Kidney capillary endothelial cell (primary cell): ENCODE measurements at regions not wholly inside any gene's neighbourhood (a gene's known extent, or its start where the extent isn't known, plus 50 kb on each side); places are given as distances from the start of the nearest gene placed in this dataset.
"Not testable (repeated sequence)": the region's sequence is repeated elsewhere in the genome, so short reads cannot be mapped to it uniquely, and the experiment has no call there.

Experiments
- DNase-seq: peaks from one replicate; pipeline ENCODE4 v3.0.0-alpha.2; 2018; ENCODE audit warnings: low spot score

DNA sequence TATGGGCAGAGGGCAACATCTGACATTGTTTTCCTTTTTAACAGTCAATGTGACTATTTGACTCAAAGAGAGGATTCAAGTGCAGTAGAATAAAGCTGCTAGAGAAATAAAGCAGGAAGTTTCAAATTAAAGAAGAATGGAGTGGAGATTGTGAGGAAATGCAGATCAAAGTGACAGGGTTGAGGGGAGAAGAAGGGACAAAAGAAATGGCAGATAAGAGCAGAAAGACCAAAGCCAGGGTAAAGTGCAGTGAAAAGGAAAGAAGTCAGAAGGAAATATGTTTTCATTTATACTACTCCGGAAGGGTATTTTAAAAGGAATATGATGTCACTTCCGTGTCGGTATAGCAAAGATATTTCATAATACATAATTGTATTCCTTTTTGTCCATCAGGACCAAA lies 297.5 kb upstream of the CRIM1 start:
- peak; percentile 4 for DNase-seq

DNA sequence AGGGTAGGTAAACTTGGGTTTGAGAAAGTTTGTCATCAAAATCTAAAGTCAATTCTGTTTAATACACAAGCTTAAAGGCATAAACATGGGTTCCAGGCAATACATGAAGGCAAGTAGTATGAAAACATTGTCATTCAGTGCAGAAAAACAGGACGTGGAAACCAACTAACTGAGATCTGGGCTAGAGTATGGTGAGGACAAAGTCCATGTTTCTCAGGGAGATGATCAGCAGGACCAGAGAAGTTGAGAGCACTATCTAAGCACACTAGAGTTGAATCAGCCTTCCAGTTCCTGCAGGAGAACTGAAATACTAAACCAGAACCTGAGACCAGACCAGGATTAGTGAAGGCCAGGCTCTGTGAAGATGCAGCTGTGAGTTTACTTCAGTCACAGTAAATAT lies 302.8 kb upstream of the CRIM1 start:
- no peak for DNase-seq

DNA sequence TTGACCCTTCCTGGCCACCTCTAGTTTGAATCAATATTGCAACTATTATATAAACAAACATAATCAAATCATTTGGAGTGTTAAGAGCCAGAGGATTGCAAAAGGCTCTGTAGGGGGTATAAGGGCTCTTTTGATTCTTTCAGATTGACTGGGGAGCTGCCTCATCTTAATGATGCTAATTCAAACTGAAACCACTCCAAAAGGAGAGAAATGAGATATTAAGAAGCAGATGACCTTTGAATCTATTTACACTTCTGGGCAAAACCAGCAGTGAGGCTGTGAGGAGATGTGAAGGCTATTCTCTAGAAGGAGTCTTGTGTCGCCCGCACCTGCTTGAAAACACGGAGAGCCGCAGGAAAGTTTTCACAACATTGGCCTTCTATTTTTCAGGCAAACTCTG lies 311.2 kb upstream of the CRIM1 start:
- DNase-seq: no peak

- DNase-seq: no peak
Measured at GRCh38 chr2:36035137-36035536, 320.4 kb upstream of the CRIM1 start.

DNA sequence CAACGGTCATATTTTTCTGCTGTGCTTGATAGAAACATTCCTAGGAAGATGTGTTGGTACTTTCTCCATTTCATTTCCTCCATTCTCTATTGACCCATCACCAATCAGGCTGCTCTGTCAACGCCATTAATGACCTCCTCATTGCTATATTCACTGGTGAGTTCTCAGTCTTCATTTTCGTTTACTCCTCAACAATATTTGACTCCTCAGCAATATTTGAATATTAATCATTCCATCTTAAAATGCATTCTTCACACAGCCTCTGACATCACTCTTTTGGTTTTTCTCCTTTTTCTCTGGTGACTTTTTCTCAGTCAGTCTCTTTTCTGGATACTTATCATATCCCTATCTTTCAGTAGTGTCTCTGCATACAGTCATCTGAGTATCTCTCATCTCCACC lies 323.5 kb upstream of the CRIM1 start:
- DNase-seq: no peak

DNA sequence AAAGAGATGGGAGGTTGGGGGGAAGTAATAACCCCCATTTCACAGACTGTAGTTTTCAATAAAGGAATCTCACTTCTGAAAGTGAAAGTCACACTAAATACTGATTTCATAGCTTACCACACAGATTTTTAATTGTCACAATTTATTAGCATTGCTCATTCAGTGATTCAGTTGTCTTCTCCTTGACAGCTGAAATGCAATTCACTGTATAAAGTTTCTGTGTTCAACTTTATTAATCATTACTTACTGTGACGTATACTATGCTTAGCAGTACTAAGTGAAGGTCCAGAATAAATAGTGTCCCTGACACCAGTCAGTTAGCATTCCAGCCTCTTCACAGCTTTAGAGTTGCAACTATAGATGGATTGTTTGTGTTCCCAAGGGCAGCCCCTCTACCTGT lies 324.1 kb upstream of the CRIM1 start:
- DNase-seq: no peak

- no peak for DNase-seq
Measured at GRCh38 chr2:36027616-36028015, 328.0 kb upstream of the CRIM1 start.

GRCh38 chr2:36013064-36013463 lies 342.5 kb upstream of the CRIM1 start:
- DNase-seq: peak; percentile 69

DNA sequence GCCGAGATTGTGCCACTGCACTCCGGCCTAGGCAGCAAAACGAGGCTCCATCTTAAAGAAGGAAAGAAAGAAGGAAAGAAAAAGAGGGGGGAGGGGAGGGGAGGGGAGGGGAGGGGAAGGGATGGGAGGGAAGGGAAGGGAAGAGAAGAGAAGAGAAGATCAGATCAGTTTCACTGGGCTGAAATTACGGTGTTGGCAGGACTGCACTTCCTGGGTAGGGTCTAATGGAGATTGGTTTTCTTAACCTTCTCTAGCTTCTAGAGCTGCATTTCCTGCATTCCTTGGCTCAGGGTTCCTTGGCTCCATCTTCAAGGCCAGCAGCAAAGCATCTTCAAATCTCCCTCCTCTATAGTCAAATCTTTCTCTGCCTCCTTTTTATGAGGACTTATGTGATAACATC lies 349.1 kb upstream of the CRIM1 start:
- no peak for DNase-seq

DNA sequence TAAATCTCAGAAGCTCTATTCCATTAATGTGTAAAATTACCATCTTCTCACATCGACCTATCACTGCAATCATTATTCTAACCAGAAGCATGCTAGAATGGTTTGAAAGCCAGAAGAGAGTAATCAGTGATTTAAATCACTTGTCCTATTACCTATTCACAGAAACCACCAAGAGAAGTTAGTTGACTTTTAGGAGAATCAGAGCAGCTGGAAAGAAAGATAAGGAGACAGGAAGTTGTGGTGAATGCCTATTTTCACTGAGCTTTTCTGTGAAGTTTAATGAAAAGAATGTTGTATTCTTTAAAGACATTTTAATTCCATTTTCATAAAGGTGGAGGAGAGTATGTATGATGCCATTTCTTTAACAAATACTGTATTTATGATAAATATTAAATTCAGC lies 352.6 kb upstream of the CRIM1 start:
- no peak for DNase-seq

GRCh38 chr2:35997488-35997887 lies 358.1 kb upstream of the CRIM1 start:
- no peak for DNase-seq

DNA sequence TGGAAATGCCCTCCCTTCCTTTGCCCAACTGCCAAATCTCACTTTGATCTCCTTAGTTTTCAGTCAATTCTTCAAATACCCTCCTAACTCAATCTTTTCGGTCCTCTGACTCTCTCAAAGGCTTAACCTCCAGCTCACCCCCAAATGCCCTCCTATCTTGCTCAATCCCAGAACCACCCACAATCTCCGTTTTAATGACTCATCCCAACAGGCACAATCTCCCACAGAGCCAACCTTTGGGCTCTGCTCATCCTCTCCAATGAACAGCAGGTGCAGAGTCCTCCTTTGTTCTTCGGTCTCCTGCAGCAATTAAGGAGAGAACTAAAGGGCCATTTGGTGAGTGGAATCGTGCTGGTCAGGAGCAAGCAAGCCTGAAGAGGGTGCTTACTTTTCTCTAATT lies 366.1 kb upstream of the CRIM1 start:
- no peak for DNase-seq

GRCh38 chr2:35989040-35989439 lies 366.5 kb upstream of the CRIM1 start:
- no peak for DNase-seq

- no peak for DNase-seq
Measured at GRCh38 chr2:35986871-35987270, 368.7 kb upstream of the CRIM1 start.

GRCh38 chr2:35978218-35978617 lies 377.4 kb upstream of the CRIM1 start:
- DNase-seq: no peak

DNA sequence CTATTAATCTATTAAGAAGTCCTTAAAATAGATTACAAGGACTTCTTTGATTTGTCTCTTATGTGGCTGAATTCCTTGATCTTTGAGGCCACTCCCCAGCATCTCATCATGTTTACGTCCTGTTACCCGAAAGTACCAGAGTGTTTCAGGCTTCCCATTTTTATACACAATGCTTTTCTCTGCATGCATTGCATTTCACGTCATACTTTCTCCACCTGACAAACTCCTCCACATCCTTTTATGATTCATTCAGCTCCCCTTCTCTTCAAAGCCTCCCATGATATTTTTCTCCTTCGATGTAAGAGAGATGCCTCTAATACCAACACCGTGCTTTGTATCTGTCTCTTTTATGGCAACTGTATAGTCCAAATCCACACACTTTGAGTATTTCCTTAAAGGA lies 379.0 kb upstream of the CRIM1 start:
- no peak for DNase-seq

- peak; percentile 92 for DNase-seq
Measured at GRCh38 chr2:35973737-35974132, 381.8 kb upstream of the CRIM1 start.

GRCh38 chr2:35973132-35973736 lies 382.3 kb upstream of the CRIM1 start:
- peak; percentile 75 for DNase-seq

DNA sequence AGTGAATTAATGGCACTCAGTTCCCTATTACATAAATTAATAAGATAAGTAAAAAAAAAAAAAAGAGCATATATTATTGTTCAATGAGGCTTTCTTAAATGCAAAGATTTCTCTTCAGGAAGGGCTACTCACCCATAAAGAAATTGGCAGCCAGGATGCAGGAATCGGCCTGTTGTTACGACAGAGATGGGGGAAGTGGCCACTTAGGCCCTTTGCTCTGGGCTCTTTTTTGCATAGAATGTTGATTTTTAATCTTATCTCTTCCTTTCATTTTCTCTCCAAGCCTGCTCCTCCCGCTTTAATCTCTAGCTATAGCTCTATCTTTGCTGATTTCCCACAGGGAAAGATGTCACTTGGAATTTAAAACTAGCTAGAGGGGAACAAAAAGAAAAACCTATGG lies 391.8 kb upstream of the CRIM1 start:
- peak; percentile 19 for DNase-seq

DNA sequence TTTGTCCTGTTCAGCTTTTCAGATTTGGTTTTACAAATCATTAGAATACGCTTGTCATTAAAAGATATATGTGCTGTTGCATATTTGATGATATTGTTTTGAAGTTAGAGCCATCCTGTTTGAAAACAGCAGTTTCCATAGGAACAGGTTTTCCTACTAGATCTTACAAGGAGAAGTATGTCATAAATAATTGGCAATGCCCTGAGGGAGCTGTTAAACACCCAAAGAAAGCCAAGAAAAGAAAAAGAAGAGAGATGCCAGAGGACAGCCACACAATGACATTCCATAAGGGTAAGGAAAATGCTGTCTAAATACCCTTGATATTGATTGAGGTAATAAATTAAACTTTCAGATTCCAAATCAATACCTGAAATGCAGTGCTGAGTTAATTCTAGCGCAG lies 392.2 kb upstream of the CRIM1 start:
- DNase-seq: no peak

GRCh38 chr2:35962585-35963146 lies 392.9 kb upstream of the CRIM1 start:
- DNase-seq: no peak

GRCh38 chr2:35960596-35960995 lies 395.0 kb upstream of the CRIM1 start:
- DNase-seq: no peak

DNA sequence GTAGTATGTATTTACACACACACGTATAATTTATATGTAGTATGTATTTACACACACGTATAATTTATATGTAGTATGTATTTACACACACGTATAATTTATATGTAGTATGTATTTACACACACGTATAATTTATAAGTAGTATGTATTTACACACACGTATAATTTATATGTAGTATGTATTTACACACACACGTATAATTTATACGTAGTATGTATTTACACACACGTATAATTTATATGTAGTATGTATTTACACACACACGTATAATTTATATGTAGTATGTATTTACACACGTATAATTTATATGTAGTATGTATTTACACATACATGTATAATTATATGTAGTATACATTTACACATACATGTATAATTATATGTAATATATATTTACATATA lies 398.5 kb upstream of the CRIM1 start:
- not testable (repeated sequence) for DNase-seq

DNA sequence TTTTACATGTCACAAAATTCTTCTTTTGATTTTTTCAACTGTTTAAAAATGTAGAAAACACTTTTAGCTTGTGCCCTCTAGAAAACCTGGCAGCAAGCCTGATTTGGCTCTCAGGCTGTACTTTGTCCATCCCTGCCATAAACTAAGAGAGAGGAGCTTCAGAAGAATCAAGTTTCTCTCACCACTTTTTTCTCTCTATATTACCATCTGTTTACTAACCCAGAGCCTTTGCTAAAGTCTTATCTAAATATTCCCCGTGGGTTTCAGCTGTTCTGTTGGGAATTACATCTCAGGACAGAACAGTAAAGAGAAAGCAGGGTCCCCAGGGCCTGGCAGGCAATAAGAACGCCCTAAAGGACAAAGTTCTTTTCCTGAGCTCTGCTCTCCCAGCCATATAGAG lies 409.1 kb upstream of the CRIM1 start:
- DNase-seq: no peak

GRCh38 chr2:35938838-35939237 lies 416.7 kb upstream of the CRIM1 start:
- no peak for DNase-seq
